COLO829 (cell line): ENCODE measurements at regions not wholly inside any gene's neighbourhood (a gene's known extent, or its start where the extent isn't known, plus 50 kb on each side); places are given as distances from the start of the nearest gene placed in this dataset.

ENCODE experiments used
- DNase-seq: peaks from one replicate; pipeline ENCODE4 v3.0.0; 2012; ENCODE audit warnings: low spot score

DNA sequence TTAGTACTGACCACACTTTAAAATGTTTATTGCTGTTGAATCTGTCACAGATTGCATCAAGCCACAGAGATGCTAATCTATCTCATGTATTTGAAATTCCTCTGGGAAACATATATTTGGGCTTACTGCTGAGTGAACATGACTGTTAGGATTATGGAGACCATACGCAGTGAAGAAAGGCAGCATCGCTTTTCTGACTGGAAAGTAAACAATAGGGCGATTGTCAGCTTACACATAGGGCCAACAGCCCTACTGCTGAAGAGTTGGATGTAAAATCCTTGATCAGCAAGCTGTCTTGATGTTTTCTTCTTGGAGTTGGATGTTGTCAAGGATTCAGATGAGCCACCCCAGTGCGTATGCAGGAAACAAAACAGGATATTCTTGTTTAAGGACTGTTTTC is 368.7 kb upstream of the ADGRL2 start:
- DNase-seq = peak; percentile 53

DNA sequence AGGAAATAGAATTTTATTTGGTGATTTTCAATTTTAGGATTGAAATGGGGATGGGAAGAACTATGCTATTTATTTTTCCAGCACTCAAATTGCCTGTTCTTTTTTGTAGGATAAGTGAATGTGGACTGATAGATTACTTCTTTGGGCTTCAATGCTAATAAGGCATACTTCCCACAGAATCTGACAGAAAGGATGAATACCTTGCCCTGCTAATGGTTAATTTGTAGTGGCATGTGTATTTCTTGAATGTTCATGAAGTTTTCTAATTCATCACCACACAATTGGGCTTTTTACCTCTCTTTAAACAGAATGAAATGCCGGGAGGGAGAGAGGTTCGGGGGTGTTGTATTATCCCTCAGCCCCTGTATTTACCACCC is 369.1 kb upstream of the ADGRL2 start:
- no peak for DNase-seq

DNA sequence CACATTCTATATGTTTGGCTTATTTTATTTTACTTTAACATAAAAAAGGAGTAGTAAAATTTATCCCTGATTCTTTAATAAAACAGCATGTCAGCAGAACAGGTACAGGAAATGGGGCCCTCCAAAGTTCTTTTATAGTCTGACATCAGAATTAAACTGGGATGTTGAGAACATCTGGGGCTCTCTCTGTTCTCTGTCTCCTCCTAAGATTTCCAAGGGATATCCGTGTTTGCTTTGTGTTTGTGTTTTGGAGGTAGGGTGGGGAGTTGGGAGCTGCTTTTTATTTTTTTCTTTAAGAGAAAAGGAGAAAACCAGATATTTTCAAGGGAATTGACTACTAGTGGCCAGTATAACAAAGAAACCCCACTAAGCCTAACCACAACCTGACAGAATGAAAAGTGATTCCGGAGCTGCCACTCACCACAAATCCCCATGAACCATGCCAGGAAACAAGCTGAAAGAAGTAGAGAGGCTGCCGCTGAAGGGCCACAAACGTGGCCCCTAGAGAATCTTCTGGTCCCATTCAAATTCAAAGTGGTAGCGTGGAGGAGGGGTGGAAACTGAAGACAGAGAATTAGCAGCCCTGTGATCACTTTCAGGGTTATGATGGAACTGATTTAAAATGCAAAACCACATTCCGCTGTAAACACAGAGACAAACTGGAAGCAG is 369.6 kb upstream of the ADGRL2 start:
- no peak for DNase-seq

DNA sequence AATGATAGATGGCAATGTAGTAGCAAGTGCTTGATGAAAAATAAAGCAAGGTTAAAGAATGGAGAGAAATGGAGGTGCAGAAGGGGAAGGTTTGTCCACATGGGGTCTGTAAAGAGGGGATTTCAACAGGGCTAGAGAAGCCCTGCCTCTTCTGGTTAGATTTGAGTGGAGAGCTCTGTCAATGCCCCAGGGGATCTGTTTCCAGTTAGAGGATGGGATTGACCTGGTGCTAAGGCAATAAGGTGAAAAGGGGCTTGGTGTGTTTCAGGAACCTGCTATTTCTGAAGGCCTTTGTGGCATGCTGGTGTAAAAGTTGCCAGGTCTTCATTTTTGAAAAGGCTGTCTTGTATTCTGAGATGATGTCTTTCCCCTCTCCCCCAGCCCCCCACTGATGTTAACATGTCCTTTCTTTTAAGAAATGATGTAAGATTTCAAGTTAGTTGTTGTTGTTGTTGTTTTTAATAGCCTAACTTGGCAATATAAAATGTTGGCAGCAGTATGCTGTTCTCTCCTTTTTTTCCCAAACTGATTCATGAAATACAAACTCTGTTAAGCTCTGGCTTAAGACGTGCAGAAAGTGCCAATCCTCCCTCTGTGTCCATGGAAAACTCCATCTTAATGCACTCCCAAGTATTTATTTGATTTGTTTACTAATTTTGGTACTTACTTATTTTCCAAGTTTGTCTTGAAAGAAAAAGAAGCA is 370.3 kb upstream of the ADGRL2 start:
- no peak for DNase-seq

DNA sequence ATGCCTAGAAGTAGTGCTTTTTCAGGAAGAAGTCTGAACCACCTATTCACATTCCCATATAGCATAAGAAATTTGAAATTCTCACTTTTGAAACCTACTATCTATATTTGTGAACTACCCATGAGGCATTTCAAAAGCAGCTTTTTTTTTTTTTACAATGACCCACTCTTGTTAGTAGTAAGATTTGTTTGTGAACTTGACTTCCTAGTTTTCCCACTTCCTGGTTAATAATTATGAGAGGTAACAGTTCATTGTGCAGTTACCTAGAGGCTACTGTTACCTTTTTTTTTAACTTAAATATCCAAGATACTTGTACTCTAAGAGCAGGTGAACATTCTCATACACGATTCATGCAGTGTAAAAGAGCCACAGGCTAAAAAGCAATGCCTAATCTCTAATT is 371.7 kb upstream of the ADGRL2 start:
- no peak for DNase-seq

DNA sequence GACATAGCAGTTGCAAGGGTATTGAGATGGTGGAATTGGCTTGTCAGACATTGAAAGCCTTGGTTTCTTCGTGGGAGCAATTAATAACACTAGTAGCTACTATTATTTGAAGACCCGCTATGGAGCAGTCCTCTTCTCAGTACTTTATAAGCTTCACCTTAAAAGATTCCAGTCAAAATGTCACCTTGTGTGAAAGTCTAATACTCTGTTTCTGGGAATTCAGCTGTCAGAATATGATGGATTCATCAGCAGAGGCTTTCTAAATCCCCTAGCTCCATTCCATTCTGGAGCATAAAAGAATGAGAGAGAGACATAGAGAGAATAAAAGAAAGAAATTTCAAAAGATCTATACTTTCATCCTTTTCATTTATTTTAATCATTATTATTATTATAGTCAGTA is 375.9 kb upstream of the ADGRL2 start:
- no peak for DNase-seq

DNA sequence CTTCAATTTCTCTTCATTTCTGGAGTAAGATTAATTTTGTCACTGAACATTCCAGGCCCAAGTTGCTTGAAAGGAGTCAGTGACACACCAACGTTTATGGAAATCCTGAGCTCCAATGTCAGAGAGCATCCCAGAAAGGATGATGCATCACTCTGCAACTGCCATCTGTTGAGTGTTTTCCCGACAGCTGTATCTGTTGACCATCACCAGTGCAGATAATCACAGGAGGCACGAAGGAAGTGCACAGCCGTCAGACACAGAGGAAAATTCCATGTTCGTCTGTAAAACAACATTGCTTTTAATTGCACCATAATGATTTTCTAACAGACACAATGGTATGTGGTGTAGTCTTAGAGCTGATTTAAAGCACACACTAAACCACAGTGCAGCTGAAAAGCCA is 376.7 kb upstream of the ADGRL2 start:
- no peak for DNase-seq

DNA sequence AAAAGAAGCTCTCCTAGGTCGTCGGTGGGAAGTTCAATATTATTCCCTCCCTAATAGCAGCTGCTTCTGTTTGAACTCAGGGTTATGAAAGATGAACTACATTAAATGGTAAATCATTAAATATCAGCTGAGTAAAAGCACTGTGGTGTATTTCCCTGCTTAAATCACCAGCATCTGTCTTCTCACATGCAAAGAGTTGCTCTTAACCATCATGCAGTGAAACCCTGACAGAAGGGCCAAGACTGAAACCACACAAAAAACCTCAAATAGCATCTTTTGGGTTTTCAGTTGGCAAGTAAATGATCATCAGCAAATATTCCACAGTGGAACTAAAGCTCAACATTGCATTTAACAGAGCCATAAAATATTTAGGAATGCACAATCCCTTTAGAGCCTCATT is 380.0 kb upstream of the ADGRL2 start:
- DNase-seq = no peak

DNA sequence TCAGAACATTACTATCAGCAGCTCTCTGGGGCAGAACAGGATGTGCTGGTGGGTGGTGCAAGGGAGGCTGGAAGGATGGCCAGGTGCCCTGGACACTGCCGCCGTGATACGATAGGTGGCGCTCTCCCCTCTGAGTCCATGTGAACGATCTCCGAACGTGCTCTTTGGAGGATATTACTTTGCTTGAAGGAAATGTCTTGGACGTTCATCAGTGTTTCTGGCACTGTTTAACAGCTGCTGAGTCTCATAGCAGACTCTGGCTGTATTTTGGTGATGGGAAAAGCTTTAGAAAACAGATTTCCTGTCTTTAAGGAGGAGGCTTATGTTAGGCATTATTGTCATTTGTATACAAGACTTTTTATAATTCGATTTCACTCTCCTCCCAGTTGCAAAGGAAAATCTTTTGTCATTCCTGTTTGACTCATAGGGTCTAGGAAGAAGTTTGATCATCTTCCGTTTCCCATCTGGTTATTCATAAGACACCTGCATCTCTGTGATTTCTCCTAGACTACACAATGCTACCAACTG is 386.2 kb upstream of the ADGRL2 start:
- DNase-seq = peak; percentile 41

DNA sequence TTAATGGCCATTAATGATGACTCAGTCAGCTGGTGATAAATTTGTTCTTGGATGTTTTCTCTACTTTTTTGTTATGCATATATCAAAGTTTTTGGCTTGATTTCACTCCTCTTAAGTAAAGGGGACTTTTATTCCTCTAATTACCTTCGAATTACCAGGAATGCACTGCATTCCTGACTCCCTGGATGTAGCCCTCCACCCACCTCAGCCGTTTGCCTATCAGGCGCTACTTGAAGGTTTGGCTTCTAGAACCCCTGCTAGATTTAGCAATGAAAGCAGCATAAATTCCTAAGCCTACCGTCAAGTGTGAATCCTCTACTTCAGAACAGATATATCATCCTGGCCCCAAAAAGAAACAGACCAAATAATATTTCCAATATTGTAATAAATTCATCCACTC is 387.8 kb upstream of the ADGRL2 start:
- DNase-seq = no peak

DNA sequence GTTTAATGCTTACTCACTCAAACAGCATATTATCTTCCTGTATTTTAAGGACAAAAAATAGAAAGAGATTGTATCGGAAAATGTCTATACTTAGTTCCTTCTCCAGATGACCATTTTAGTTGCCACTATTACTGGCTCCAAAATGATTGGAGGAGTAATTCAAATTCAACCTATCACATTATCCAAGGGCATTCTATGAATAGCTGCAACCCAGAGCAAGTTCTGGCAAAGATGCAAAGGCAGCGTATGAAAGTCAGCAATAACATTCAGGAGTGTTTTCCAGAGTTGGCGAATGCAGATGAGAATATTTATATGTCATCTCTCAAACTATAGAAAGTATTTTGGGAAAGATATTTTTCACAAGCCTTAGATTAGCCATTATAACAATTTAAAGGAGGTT is 389.8 kb upstream of the ADGRL2 start:
- DNase-seq = no peak

DNA sequence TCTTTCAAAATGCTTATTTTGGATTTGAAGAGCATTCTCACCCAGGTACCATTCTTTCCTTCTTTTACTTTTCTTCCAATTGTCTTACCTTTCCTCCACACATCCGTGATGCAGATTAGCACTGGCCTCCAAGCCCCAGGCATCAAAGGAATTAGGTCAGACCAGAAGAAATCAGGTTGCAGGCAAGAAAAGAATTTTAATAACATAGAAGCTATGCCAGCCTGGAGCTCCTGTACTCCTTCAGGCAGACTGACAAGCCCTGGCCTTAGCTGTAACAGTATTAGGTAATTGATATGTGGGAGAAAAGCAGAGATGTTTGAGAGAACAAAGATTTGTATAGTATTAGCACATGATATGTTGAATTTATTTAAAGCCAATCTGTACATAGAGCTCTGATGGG is 390.4 kb upstream of the ADGRL2 start:
- no peak for DNase-seq

DNA sequence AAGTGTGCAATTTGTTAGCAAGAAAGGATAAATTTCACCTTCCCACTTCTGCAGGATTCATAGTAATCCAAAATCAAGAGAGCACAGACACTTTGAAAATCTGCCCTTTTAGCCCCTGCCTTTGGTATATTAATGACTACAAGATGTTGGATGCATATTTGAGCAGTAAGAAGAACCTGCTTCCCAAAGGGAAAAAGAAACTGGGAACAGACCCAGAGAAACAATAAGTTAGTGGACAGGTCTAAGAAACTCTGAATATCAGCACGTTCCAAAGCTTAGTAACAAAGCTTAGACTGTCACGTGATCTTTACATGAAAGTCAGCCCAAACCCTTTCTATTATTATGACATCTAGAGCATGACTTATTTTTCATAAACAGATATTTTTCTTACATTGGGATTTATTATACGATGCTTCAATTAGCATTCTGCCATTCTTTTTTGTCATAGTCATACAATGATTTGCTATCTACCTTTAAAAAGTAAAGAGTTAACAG is 390.9 kb upstream of the ADGRL2 start:
- DNase-seq = no peak

DNA sequence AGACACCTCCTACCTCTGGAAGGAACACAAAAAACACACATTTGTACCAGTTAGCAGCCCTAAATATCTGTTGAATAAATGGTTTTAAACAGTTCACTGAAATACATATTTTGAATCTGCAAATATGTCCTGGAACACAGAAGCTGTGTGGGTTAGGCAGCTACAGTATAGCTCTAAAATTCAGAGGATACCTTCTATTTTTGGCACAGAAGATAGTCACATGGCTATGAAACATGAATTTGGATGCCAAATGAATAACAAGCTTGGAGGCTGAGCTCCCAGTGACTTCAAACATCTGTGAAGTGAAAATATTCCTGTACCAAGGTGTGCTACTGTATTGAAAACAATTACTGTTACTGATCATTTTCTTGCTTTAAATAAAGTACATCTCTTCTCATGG is 391.5 kb upstream of the ADGRL2 start:
- DNase-seq = no peak

DNA sequence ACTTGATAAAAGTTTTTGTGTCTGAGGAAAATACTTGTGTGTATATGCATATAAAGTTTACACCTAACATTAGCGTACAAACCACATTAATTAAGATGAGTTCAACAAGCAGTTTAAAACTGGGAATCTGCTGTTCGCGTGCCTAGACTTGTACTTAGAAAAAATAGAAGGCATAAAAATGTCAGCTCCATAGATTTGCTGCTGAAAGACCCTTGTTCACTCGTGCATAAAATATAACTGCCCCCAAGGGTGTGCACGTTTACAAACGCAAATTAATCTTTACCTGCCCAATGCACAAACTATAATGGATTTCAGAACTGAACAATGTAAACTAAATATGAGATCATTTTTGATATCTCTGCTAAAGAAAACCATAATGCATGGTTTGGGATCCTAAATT is 392.3 kb upstream of the ADGRL2 start:
- DNase-seq = no peak

DNA sequence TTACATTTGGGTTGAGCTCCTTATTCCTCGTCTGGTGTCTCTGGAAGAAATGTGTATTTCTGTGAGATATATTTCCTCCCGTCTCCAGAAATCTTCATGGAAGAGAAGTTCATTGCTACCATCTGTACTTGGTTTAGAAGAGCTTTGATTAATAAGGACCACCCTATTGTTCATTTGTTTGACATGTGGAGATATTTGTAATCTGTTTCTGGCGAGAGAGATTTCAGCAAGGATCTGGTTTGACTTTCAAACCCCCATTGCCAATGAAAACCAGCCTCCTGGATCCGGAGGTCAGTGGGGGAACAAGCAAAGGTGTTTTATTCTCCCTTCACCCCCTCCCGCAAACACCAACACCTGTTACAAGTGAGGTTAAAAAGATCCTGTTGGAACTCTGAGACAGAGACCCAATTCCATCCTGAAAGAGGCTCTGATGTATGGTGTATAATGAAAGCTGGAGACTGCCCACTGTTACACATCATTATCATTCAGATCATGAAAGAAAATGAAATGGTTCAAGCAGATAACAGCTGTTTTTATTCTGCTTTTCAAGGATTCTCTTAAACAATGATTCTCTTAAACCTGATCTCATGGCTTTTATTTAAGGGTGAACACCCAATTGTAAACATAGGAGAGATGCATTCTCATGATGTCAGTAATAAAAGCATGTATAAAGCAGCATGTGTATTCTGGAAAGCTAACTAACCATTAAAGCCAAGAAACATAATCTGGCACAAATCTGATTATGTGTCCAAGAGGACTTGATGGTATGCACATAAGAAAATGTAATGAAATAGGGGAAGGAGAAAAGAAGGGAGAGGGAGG is 393.5 kb upstream of the ADGRL2 start:
- no peak for DNase-seq

DNA sequence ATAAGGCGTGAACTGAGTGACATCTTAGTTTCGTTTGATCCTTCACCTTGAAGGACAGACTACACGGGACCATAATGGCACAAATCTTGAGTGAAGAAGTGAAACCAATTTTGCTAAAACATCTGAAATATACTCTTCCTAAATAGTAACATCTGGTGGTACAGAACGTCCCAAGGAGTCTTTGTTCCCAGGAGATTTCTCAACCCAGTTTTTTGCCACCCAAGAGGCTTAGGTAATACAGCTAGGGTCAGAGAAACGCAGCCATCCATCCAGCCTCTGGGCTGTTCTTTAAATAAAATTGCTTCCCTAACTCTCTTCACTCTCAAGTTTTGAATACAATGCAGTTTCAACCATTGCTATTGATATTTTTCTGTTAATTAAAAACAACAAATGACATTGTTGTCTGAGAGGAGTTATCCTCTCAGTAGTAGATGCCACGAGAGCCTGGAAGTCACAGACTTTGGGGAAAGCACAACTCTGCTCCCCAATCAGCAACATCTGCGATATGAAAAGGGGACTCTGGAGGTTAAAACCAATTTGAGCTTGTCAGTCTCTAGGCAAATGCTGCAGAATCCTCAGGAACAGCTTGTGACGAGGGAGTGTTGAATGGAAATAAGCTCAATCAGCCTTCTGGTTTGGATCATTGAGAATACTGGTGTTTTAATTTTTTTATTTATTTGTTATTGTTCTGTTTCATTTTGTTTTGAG is 394.3 kb upstream of the ADGRL2 start:
- DNase-seq = no peak

DNA sequence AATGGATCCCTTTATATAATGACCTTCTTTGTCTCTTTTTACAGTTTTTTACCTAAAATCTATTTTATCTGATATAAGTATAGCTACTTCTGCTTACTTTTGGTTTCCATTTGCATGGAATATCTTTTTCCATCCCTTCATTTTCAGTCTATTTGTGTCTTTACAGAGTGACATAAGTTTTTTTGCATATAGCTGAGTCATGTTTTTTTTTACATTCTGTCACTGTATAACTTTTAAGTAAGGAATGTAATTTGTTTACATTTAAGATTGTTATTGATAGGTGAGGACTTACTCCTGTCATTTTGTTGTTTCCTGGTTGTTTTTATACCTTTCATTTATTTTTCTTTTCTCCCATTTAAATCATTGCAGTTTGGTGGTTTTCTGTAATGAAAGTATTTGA is 402.7 kb upstream of the ADGRL2 start:
- DNase-seq = no peak

DNA sequence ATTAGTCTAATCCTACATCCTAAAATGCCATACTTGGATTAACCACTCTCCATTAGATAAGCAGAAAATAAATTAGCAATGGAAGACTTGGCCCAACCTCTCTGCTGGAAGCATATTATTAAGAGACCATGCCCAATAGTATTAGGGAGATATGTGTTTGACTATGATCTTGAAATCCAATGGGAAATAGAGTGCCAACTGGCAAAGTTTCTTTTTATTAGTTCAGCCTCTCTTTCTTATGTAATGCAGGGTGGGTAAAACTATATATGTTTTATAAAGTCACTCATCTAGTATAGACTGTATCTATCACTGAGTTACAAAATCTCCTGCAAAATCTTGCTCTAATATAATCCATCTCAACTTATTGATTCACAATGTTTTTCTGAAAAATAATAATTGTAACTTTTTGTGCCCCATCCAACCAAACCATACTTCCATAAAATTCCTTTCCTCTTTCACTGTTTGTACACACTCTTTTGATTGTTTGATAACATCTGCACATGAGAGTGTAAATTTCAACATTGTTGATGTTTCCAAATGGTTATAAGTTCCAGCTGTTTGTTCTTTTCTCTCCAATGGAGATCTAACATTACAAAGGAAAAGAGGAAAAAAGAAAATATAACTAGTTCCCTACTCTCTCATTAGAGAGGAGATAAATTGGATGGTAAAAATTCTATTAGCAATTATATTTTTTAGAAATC is 408.1 kb upstream of the ADGRL2 start:
- no peak for DNase-seq

DNA sequence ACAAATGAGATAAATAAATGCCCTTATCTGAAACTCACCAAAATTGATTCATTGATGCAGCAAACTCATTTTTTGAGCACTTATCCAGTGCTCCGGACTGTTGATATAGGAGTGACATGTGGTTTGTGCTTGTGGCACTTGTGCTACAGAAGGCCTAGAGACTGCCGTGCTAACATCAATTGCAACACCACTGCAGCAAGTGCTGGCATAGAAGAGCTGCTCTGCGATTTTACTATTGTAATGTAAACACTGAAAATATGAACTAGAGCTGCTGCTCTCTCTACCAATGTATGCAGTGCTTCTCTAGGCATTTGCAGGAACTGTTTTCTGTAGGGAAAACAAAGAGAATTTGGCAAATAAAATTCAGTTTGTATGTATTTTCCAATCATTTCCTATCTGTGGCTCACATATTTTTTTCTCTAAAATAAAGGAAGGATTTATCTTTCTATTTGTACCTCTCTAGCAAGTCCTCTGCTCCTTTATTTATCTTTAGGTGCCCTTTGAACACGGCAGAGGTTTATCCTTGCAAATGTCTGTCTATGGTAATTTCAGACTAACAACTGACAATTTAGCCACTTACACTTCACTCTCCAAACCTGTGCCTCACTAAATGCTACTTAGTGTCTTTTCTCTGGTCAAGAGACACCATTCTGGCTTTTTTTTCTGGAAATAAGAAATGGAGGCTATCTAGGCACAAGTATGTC is 409.5 kb upstream of the ADGRL2 start:
- DNase-seq = no peak

DNA sequence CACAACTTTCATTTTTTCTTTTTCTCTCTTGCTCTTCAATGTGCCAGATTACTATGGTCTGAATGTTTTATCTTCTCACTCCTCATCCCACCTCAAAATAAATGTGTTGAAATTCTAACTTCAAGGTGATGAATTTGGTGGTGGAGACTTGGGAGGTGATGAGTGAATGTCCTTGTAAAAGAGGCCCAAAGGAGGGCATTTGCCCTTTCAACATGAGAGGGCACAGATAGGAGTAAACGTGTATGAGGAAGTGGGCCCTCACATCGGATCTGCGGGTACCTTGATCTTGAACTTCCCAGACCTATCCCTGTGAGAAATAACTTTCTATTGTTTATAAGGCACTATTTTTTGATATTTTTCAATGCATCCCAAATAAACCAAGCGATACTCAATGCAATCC is 412.3 kb upstream of the ADGRL2 start:
- no peak for DNase-seq
